GM20431 (cell line): ENCODE measurements at regions not wholly inside any gene's neighbourhood (a gene's known extent, or its start where the extent isn't known, plus 50 kb on each side); places are given as distances from the start of the nearest gene placed in this dataset.

Source experiments
- in situ Hi-C: fragments of 300-500 bp; cut with MseI, MboI; formaldehyde crosslinking; loops from one replicate; pipeline ENCODE4 v1.15.0; 2020; ENCODE audit warnings: low sequenced_read_pairs; ENCODE audit not compliant: unreplicated experiment

DNA sequence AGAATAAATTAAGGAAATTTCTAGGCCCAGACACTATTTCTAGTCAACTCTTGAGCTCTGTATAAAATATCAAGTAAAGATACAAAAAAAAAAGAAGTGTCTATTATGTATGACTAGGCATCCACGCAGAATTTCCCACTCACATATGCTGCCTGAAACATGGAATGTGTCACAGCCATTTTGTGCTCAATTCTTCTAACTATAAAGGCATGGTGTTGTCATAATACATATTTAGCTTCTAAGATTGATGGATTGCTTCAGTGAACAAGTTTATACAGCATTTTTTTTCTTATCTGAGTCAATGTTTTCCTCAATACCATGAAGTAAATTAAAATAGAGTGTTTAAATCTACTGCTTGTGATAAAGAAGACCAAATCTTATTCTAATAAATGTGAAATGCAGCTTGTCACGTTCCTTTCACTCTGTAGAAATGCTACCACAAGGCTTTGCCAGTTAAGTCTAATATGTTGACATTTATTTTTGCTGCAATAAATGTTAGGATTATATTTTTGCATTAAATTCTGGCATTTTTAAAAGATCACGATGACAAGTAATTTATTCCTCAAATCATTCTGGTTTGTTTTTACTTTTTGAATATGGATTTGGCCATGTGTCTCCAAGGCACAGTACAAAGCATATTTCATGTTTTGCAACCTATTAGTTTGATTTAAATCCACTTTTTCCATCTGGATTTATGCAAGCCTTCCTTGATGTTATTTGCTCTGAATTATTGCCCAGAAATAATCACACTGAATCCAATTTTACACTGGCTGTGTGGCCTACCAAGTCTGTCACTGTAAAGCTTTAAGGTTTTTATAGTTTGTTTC lies 1829.0 kb upstream of the PCDH7 start:
- in situ Hi-C loops: no loop called here

DNA sequence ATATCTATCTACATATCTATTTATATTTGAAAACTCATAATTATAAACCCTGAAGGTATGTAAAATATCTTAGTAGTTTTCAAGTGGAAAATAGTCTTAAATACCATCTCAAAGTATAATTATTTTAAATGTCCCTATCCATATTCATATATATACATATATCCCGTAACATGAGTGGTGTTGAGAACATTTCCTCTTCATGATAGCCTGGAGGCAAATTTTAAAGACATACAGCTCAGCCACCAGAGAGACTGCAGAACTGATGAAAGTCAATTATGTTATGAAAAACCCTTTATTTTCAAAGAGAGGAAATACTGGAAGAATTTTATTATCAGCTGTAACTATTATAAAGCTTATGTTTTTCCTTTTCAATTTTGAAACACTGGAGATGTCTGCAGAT lies 1806.7 kb upstream of the PCDH7 start:
- in situ Hi-C loops: no loop called here

DNA sequence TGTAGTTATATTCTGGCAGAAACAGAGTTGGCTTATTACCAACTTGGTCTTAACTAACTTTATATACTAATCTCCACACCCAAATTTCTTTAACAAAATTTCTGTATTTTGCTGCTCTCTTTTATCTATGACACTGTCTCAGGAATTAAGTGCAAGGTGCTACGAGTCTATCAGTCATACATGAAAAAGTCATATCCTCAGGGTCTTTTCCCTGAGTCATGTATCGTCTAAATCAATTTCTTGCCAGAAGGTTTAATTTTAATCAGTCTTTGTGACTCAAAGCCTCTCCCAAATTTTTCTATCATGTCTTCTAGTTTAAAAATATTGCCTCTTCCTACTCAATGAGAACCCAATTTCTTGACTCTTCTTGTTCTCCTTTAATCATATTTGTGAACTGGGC lies 1803.6 kb upstream of the PCDH7 start:
- in situ Hi-C loops: no loop called here

DNA sequence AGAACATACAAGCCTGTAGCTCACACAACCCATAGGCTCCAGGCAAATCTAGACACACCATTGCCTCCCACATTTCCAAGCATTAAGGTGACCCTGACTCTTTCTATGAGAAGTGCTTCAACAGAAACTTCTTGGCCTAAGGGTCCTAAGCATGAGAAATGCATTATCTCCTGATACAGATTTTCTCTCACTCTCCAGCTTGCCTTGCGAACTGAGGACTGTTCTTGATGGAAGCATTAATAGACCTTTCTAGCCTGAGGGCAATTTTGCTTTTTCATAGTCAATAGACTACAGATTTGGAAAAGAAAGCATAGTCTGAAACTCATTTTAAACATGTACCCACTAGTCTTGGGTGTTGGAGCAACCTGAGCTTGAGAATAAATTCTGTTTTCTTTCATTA lies 1801.3 kb upstream of the PCDH7 start:
- in situ Hi-C loops: no loop called here

DNA sequence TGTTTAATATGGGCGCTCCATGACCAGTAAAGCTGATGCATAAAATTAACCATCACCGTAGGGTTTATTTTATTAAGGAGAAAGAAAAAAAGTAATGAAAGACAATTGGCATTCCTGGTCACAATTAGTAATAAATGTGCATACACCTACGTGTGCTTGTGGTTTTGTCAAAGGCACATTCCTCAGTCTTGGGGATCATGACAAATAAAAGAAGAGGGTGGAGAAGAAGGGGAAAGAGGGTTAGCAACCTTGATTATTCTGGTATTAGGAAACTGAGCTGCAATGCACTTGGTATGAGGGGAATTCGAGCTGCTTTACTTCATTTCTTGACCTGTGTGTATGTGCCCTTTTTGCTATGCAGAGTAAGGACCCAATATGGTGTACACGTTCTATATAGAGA lies 1798.3 kb upstream of the PCDH7 start:
- in situ Hi-C loops: no loop called here

DNA sequence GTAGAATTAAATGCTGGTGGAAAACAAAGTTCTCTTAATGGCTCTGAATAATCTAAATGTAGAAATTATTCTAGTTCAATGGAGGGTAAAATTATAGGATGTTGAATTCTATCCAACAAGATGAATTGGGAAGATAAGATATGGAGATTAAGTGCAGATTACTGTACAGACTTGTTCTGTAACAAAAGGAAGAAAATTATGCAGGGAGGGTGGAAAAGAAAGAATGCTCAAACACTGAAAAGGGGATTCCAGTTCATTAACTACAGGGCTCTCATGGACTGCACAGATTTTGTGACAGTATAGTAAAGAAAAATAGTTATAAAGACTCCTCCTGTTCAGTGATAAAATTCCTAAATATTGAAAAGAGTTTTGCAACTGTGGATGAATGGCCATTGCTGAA lies 1794.0 kb upstream of the PCDH7 start:
- in situ Hi-C loops: no loop called here

DNA sequence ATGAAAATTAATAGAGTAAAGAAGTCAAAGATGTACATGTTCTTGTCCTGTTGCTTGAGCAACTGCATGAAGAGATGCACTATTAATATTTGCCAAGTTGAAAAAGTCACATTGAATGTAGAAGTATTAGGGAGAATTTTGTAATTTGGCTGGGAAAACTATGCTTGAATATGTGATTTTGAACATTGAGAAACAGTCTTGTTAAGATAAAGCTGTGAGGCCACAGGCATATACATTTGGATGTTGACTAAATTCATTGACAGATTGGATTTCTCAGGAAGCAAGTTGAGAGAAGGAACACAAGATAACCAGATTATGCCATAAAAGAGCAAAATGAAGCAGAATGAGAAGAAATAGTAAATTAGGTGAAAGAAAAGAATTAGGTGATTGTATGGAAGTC lies 1777.5 kb upstream of the PCDH7 start:
- in situ Hi-C loops: no loop called here

DNA sequence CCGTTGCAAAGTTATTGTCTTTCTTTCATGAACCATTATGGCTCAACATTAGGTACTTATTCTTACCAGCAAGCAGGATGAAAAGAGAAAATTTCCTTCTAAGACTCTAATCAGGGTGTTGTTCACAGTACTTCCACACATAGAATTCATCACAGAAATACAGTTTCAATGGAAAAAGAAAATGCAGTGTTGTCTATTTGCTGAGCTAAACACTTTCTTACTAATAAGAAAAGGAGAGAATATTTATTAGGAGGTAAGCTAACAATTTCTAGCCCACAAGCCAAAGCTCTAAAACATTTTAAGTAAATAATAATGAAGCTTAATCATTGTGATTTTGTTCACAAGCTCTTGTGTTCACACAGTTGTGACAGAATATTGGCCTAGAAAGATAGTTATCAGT lies 1772.8 kb upstream of the PCDH7 start:
- in situ Hi-C loops: no loop called here

DNA sequence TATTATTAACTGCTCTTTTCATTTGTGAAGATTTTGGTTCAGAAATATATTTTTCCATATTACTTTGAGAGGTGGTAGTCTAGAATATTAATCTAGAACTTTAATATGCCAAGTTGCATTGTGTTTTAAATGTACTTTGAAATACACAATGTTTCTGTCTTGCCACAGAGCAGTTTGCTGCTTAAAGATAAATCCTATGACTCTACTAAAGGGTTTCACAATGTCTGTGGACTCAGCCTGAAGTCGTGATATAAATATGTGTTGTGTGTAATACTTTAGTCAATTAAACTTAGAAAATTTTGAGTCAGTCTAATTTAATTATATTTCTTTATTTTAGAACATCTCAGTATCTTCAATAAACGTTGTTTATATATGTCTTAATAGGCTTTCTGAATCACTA lies 1771.7 kb upstream of the PCDH7 start:
- in situ Hi-C loops: no loop called here

DNA sequence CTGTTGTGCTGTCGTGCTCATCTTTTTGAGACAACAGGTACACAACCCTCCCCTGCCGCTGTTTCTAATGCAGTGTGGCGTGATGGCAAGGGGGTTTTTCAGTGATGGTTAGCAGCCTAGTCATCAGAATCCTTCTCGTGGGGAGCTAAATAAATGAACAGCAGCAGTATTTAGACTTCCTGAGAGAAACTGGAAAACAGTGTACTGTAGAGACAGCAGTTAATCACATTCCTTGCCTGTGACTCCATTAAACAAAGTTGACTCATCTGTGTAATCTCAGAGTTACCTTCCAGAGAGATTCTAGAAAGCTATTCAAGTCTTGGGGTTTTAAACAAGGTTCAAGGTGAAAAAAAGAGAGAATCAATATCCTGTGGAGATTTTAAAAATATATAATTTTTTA lies 1753.2 kb upstream of the PCDH7 start:
- in situ Hi-C loops: no loop called here

DNA sequence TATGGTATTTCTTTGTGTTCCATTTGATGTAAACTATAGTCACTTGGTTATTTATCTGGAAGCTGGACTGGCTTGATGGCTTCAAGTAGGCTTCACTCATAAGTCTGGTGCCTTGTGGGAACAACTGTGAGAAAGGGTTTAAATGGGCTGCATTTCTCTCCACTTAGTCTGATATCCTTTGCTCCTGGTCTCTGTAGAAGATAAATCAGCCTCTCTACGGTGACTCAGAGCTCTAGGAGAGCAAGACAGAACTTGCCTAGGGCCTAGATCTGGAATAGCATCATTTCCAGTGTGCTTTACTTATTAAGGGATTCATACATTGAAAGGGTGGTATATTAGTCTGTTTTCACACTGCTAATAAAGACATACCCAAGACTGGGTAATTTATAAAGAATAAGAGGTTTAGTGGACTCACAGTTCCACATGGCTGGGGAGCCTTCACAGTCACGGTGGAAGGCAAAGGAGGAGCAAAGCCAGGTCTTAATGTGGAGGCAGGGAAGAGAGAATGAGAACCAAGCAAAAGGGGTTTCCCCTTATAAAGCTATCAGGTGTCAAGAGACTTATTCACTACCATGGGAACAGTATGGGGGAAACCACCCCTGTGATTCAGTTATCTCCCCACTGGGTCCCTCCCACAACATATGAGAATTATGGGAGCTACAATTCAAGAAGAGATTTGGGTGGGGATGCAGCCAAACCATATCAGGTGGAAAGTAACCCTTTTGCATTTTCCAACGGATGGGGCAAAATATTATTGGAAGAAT lies 1746.4 kb upstream of the PCDH7 start:
- in situ Hi-C loops: no loop called here

DNA sequence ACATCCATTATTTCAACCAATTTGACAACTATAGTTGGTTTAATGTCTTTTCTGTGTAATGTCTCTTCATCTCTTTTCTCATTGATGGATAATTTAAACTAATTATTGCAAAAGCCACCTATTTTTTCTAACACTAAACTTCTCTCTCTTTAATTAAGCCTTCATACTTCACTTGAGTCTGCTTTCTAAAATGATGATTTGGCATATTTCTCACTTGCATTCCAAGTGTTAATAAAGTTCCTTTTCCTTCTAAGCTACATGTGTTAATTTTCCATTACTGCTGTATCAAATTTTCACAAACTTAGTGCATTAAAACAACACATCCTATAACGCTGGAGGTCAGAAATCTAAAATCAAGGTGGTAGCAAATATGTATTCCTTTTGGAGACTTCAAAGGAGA lies 1743.8 kb upstream of the PCDH7 start:
- in situ Hi-C loops: no loop called here

DNA sequence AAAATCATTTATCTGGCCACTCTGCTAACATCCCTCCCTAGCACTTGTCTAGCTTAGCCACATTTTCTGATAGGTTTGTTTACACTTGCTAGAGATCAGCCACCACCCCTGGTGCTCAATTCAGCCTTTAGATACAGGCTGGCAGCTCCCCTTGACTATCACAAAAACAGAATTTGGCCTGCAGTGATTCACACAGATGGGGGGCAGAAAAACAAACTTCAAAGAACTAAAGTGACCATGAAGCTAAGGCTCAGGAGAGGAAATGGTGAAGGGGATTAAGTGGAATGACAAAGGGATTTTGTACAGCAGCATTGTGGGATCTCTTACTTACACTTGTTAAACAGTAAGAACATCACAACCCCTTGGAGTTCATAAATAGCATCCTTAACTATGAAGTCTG lies 1718.0 kb upstream of the PCDH7 start:
- in situ Hi-C loops: no loop called here

DNA sequence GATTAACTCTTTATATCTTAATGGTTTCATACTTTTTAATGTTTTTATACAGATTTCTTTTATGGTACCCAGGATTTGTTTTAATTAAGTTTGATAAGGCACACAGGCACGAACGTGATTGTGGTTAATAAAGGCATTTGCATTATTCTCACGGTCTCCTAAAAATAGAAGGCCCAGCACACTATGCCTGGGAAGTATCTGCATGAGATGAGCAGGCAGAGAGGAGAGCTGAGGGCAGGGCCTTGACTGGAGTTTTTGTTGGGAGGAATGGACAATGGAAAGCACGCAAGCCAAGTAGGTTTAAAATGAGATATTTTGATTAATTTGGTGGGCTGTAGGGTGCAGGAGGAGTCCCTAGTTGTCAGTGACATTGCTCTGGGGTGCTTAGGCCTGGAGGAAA lies 1714.3 kb upstream of the PCDH7 start:
- in situ Hi-C loops: no loop called here

DNA sequence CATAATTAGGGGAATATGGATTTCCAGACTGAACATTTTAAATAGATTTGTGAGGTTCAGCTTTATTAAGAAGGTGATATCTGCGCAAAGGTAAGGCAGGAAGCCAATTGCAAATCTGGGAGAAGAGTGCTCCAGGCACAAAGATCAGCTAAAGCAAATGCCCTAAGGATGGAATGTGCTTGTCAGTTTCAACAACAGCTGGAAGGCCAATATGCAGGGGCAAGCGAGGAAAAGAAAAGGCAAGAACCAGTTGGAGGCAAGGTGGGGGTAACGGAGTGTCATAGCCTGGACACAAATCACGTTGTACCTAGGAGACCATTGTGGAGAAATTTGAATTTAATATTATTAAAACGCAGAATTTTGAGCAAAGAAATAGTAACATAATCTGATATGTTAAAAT lies 1710.3 kb upstream of the PCDH7 start:
- in situ Hi-C loops: no loop called here

DNA sequence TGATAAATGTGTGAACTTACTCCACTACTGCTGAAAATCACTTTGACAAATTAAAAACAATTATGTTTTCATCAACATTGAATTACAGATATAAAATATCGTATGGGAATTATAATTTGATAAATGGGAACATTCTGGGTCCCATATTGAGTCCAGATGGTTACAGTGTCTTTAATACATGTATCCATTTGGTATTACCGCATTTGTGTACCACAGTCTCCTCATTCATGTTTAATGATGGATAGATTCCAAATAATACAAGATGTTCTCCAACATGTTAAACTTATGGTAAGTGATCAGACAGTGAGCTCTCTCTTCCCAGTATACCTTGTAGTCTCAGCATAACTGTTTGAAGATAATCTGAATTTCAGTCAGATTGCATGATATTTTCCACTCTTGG lies 1706.8 kb upstream of the PCDH7 start:
- in situ Hi-C loops: no loop called here

DNA sequence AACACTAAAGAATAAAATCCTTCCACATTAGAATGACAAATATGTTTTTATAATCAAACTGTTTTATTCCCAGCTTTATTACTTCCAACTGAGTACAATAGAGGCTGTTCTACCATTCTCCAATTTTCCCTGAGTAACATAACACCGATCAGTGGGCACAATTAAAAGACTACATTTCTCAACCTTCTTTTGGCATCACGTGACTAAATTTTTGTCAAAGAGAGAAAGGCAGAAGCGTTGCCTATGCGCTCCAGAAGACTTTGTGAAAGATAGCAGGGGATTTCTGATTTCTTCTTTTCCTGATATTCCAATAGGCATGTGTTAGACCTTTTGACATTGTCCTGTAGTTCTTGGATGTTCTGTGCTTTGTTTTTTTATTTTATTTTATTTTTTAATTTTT lies 1705.6 kb upstream of the PCDH7 start:
- in situ Hi-C loops: no loop called here

DNA sequence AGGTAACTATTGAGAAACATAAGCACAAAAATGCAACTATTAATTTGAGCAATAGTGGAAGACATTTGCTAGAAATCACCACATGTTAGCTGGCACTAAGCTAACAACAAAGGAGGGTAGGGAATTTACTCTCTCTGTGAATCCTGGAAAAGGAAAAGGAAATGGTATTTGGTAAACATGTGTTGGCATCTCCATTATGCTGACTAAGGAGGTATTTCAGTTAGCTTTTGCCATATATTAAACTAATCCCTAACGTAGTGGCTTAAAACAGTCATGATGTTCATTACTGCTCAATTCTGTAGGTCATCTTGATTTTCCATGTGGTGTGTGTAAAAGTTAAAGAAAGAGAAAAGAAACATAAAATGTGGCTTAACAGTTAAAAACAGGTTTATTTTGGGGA lies 1686.5 kb upstream of the PCDH7 start:
- in situ Hi-C loops: no loop called here

DNA sequence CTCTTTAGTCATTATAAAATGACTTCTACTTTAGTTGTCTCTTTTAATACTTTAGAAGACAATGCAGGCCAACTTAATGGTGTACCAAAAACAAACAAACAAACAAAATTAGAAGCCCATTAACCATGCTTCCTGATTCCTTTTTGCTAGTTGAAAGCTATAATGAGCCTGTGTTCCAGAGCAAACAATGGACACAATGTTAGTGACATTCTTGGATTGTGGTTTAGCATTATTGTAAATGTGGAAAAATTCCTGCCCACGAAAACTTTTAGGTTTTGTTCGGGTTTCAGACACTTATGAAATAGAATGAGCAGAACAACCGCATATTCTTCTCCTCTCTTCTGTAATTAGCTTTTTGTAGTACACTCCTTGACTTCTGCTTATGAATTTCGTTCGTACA lies 1682.7 kb upstream of the PCDH7 start:
- in situ Hi-C loops: no loop called here

DNA sequence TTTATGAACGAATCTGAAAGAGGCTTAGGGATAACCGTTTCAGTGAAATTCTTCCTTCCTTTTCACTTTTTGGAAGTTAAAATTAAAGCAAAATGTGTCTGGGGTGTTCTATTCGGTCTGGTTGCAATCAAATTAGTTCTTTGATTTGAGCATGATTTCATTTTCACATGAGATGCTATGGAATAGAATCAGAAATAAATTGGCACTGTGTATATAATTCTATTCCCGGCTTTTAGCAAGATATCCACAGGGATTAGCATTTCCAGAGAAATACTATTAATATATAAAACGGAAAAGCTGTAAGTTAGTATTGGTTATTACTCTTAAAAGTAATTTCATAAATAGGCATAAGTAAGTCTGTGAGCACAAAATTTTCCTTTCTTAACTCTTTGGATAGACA lies 1676.8 kb upstream of the PCDH7 start:
- in situ Hi-C loops: no loop called here

DNA sequence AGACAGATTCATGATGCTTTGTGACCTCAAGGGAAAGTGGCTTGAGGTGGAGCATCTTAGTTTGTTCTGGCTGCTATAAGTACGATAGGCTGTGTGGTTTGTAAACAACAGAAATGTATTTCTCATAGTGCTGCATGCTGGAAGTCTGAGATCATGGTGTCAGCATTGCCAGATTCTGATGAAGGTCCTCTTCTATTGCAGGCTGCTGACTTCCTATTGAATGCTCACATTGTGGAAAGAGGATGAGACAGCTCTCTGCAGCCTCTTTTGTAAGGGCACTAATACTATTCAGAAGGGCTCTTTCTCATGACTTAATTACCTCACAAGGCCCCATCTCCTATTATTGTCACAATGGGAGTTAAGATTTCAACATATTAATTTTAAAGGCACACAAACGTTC lies 1674.0 kb upstream of the PCDH7 start:
- in situ Hi-C loops: no loop called here

DNA sequence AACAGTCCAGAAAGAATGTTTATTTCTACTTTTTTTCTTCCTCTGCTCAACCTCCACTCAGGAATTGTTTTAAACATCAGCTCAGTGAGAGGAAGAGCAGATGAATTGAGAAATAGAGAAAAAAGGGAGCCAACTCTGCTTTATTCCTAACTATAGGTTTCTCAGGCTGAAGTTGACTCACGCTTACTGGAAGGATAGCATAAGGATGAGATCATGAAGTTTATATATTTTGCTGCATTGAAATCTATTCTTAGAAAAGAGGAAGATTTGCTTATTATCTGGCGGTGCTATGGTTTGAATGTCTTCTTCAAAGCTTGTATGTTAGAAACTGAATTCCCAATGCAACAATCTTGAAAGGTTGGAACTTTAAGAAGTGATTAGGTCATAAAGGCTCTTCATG lies 1673.4 kb upstream of the PCDH7 start:
- in situ Hi-C loops: no loop called here
